Fibroblast of lung (primary cell): ENCODE measurements at regions not wholly inside any gene's neighbourhood (a gene's known extent, or its start where the extent isn't known, plus 50 kb on each side); places are given as distances from the start of the nearest gene placed in this dataset.

ENCODE experiments used
- DNase-seq, 2 donors: peaks; one replicate each; pipeline versions ENCODE4 v3.0.0 to v3.0.0-alpha.2; 2010; ENCODE audit warnings: low read depth in 2 of 2
- H2AFZ ChIP-seq: 2 replicates; pipeline ENCODE4 v1.5.1; 2012; ENCODE audit warnings: low read length, control low read depth, inconsistent platforms
- H3K27ac ChIP-seq: 2 replicates; pipeline ENCODE4 v1.5.1; 2011; ENCODE audit warnings: low read length, control low read depth; ENCODE audit not compliant: insufficient read depth
- H3K27me3 ChIP-seq: 2 replicates; pipeline ENCODE4 v1.5.1; 2011; ENCODE audit warnings: mild to moderate bottlenecking, low read length; ENCODE audit not compliant: control insufficient read depth, insufficient read depth
- H3K36me3 ChIP-seq: 2 replicates; pipeline ENCODE4 v1.5.1; 2011; ENCODE audit warnings: low read length; ENCODE audit not compliant: control insufficient read depth, insufficient read depth
- H3K4me1 ChIP-seq: 2 replicates; pipeline ENCODE4 v1.5.1; 2011; ENCODE audit warnings: low read length; ENCODE audit not compliant: control insufficient read depth, insufficient read depth; ENCODE audit errors: extremely low read depth
- H3K4me2 ChIP-seq: 2 replicates; pipeline ENCODE4 v1.5.1; 2011; ENCODE audit warnings: low read length, control low read depth; ENCODE audit not compliant: insufficient read depth; ENCODE audit errors: extremely low read depth
- H3K4me3 ChIP-seq, 4 experiments: fragments of 200-600 bp in 1 of 4; sonication (generic) in 1 of 4; replicated peaks in 1 of 4; 2 replicates each; pipeline ENCODE4 v1.5.1; 2011 to 2016; ENCODE audit warnings: low read length in 4 of 4, low read depth in 3 of 4, mild to moderate bottlenecking in 3 of 4, control low read depth in 2 of 4, inconsistent platforms in 1 of 4, mixed read lengths in 1 of 4; ENCODE audit not compliant: insufficient read depth in 1 of 4; ENCODE audit errors: control extremely low read depth in 1 of 4
- H3K79me2 ChIP-seq: 2 replicates; pipeline ENCODE4 v1.5.1; 2012; ENCODE audit warnings: mild to moderate bottlenecking, low read length, inconsistent platforms; ENCODE audit not compliant: control insufficient read depth, insufficient read depth
- H3K9ac ChIP-seq: 2 replicates; pipeline ENCODE4 v1.5.1; 2011; ENCODE audit warnings: mild to moderate bottlenecking, low read length, control low read depth; ENCODE audit not compliant: insufficient read depth
- H3K9me3 ChIP-seq: 2 replicates; pipeline ENCODE4 v1.5.1; 2012; ENCODE audit warnings: low read depth, low read length; ENCODE audit not compliant: control insufficient read depth, insufficient read depth
- H4K20me1 ChIP-seq: 2 replicates; pipeline ENCODE4 v1.5.1; 2011; ENCODE audit warnings: low read length; ENCODE audit not compliant: control insufficient read depth, insufficient read depth; ENCODE audit errors: extremely low read depth
- EZH2 ChIP-seq: IDR thresholded peaks from 2 replicates; pipeline ENCODE4 v1.5.1; 2012; ENCODE audit warnings: low read length, control low read depth, mild to moderate bottlenecking; ENCODE audit errors: missing control alignments
- TF ChIP-seq, protein P1 (sequence below), 2 donors: IDR thresholded peaks in 1 of 2; conservative IDR thresholded peaks in 1 of 2; 1 replicate in 1 of 2; 2 replicates in 1 of 2; pipeline ENCODE4 v1.5.1; 2011 to 2012; ENCODE audit warnings: low read length in 2 of 2, control low read depth in 1 of 2, inconsistent platforms in 1 of 2, low read depth in 1 of 2, mild to moderate bottlenecking in 1 of 2

DNA sequence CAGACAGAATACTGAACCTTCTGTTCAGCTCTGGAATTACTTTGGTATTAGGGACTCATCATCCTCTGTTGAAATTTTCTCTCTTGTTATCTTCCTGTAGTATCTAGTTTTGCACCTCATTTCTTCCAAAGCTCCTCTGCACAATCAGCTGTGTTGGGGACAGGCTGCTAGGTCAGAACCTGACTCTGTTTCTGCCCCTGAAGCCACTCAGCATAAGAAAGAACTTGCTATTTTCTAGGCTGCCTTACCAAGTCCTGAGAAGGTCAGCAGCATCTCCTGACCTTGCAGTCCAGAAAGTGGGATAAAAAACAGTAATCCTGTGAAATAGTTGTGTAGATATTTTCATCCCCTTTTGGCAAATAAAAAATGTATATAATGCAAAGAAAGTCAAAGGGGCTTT, 862.6 kb downstream of the SORCS3 start:
- Histone ChIP-seq H3K4me3 (no peak overlapping the region), H3K79me2 (no peaks in the 10 kb centered on the region), H3K9ac (no peak overlapping the region), H3K4me1 (no peaks in the 10 kb centered on the region), H3K9me3 (no peaks in the 10 kb centered on the region), H3K4me2 (no peak overlapping the region), H3K27ac (no peak overlapping the region), H2AFZ (no peak overlapping the region), H4K20me1 (no peaks in the 10 kb centered on the region), H3K36me3 (no peaks in the 10 kb centered on the region), H3K27me3 (no peaks in the 10 kb centered on the region)
- no peak for DNase-seq
- no peak for TF ChIP-seq EZH2
- TF ChIP-seq, protein P1, sequence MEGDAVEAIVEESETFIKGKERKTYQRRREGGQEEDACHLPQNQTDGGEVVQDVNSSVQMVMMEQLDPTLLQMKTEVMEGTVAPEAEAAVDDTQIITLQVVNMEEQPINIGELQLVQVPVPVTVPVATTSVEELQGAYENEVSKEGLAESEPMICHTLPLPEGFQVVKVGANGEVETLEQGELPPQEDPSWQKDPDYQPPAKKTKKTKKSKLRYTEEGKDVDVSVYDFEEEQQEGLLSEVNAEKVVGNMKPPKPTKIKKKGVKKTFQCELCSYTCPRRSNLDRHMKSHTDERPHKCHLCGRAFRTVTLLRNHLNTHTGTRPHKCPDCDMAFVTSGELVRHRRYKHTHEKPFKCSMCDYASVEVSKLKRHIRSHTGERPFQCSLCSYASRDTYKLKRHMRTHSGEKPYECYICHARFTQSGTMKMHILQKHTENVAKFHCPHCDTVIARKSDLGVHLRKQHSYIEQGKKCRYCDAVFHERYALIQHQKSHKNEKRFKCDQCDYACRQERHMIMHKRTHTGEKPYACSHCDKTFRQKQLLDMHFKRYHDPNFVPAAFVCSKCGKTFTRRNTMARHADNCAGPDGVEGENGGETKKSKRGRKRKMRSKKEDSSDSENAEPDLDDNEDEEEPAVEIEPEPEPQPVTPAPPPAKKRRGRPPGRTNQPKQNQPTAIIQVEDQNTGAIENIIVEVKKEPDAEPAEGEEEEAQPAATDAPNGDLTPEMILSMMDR (conservative IDR thresholded peaks at IDR 0.05 in 1 of 2, IDR thresholded peaks at IDR 0.05 in 1 of 2; ENCODE audit: low read depth in 1 of 2, low read length in 2 of 2) = no peak

DNA sequence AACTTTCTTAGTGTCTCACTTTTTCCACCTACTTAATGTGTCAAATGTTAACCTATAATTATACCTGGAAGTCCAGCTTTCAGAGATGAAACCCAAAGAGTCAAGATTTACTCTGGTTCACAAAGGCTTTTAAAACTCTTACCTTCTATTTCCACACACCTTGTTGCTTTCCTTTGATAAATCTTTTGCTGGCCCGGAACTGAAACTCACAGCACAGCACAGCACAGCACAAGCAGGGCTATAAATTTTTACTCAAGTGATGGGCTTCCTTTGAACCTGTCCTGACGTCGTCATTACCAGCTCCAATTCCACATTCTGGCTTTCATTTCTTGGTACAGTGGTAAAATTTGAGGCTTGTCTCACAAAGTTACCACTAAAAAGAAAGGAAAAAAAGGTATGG, 861.0 kb downstream of the SORCS3 start:
- Histone ChIP-seq H3K36me3 (no peaks in the 10 kb centered on the region), H3K4me1 (no peaks in the 10 kb centered on the region), H3K4me2 (no peak overlapping the region), H3K9me3 (no peaks in the 10 kb centered on the region), H4K20me1 (no peaks in the 10 kb centered on the region), H3K4me3 (no peak overlapping the region), H3K27ac (no peak overlapping the region), H3K9ac (no peak overlapping the region), H3K79me2 (no peaks in the 10 kb centered on the region), H2AFZ (no peak overlapping the region), H3K27me3 (no peaks in the 10 kb centered on the region)
- TF ChIP-seq, protein P1 (conservative IDR thresholded peaks at IDR 0.05 in 1 of 2, IDR thresholded peaks at IDR 0.05 in 1 of 2; ENCODE audit: low read depth in 1 of 2, low read length in 2 of 2) = no peak
- TF ChIP-seq EZH2 = no peak
- DNase-seq = no peak

DNA sequence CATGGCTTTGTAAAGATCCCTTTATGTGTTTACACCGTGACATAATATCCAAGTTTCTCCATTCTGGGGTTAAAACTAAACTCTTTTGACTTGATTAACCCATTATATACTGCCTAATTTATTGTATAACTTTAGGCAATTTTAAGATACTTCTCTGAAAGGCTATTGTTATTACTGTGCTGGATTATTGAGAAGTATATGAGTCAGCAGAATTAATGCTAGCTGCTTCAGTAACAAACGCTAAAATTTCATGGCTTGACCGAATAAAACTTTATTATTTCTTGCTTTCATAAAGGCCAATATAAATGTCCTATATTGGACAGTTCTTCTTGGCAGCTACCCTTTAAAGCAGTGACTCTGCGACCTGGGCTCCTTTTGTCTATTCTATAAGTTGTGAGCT, 853.9 kb downstream of the SORCS3 start:
- TF ChIP-seq EZH2 = no peak
- TF ChIP-seq, protein P1 (conservative IDR thresholded peaks at IDR 0.05 in 1 of 2, IDR thresholded peaks at IDR 0.05 in 1 of 2; ENCODE audit: low read depth in 1 of 2, low read length in 2 of 2) = no peak
- Histone ChIP-seq H3K36me3 (no peaks in the 10 kb centered on the region), H2AFZ (no peak overlapping the region), H3K4me3 (no peak overlapping the region), H4K20me1 (no peaks in the 10 kb centered on the region), H3K27ac (no peak overlapping the region), H3K79me2 (no peaks in the 10 kb centered on the region), H3K9ac (no peak overlapping the region), H3K27me3 (no peaks in the 10 kb centered on the region), H3K4me1 (no peaks in the 10 kb centered on the region), H3K4me2 (no peak overlapping the region), H3K9me3 (no peaks in the 10 kb centered on the region)
- DNase-seq = no peak
